ENCODE measurements at regions not wholly inside any gene's neighbourhood (a gene's known extent, or its start where the extent isn't known, plus 50 kb on each side); places are given as distances from the start of the nearest gene placed in this dataset.

- TF ChIP-seq, protein P1, sequence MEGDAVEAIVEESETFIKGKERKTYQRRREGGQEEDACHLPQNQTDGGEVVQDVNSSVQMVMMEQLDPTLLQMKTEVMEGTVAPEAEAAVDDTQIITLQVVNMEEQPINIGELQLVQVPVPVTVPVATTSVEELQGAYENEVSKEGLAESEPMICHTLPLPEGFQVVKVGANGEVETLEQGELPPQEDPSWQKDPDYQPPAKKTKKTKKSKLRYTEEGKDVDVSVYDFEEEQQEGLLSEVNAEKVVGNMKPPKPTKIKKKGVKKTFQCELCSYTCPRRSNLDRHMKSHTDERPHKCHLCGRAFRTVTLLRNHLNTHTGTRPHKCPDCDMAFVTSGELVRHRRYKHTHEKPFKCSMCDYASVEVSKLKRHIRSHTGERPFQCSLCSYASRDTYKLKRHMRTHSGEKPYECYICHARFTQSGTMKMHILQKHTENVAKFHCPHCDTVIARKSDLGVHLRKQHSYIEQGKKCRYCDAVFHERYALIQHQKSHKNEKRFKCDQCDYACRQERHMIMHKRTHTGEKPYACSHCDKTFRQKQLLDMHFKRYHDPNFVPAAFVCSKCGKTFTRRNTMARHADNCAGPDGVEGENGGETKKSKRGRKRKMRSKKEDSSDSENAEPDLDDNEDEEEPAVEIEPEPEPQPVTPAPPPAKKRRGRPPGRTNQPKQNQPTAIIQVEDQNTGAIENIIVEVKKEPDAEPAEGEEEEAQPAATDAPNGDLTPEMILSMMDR (IDR thresholded peaks at IDR 0.05; ENCODE audit: low read depth, low read length) = no peak
- in situ Hi-C loops (cut with HindIII; ENCODE audit: low sequenced_read_pairs) = no loop called here
- no peak for DNase-seq (ENCODE audit: low read depth, low spot score)
- H3K4me3 ChIP-seq (ENCODE audit: low read depth, low read length) = no peak overlapping the region
These were observed 411.2 kb upstream of the CHAC2 start for GRCh38 chr2:53356291-53356905.

DNA sequence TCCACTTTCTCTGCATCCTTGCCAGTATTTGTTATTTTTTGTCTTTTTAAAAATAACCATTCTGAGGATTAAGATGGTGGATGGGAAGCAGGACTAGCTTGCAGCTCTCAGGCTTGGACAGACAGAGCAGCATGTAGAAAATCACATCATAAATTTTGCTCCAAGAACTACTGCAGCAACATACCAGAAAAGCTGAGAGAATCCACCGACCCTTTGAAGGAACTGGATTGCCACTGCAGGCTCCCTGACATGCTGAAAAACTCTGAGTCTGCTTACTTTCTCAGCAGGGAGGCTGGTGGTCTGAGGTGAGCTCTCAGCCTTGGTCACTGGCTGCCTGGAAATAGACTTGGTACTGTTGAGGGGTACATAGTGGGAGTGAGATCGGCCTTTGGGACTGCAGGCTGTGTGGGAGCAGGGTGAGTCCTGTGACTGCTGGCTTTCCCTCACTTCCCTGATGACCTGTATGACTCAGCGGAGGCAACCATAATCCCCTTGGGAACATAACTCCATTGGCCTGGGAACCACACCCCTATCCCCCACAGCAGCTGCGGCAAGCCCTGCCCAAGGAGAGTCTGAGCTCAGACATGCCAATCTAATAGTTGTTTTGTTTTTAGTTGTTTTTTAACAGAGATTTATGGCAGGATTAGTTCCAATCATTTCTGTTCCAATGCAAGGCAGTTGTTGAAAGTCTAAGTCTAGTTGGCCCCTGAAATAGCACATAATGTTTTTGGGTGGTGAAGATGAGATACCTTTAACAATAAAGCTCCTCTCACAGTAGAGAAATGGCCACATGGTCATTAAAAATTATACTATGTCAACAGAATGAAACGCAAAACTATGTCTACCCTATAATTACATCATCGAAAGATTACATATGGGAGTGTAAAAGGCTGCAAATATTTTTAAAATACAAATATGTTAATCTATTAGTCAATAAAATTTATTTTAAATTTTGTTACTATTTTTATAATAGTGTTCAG lies 414.2 kb upstream of the CHAC2 start:
- peak; percentile 27 for DNase-seq (ENCODE audit: low read depth, low spot score)
- TF ChIP-seq, protein P1 (IDR thresholded peaks at IDR 0.05; ENCODE audit: low read depth, low read length) = no peak
- H3K4me3 ChIP-seq (ENCODE audit: low read depth, low read length) = no peak overlapping the region
- in situ Hi-C loops (cut with HindIII; ENCODE audit: low sequenced_read_pairs) = no loop called here

- in situ Hi-C loops (cut with HindIII; ENCODE audit: low sequenced_read_pairs) = no loop called here
- DNase-seq (ENCODE audit: low read depth, low spot score) = no peak
- H3K4me3 ChIP-seq (ENCODE audit: low read depth, low read length) = no peak overlapping the region
- TF ChIP-seq, protein P1 (IDR thresholded peaks at IDR 0.05; ENCODE audit: low read depth, low read length) = no peak
These were observed 420.3 kb upstream of the CHAC2 start for GRCh38 chr2:53347269-53347668.

- H3K4me3 ChIP-seq (ENCODE audit: low read depth, low read length) = no peak overlapping the region
- in situ Hi-C loops (cut with HindIII; ENCODE audit: low sequenced_read_pairs) = no loop called here
- TF ChIP-seq, protein P1 (IDR thresholded peaks at IDR 0.05; ENCODE audit: low read depth, low read length) = no peak
- no peak for DNase-seq (ENCODE audit: low read depth, low spot score)
These were observed 425.4 kb upstream of the CHAC2 start for GRCh38 chr2:53342248-53342647.

- in situ Hi-C loops (cut with HindIII; ENCODE audit: low sequenced_read_pairs) = no loop called here
- no peak overlapping the region for H3K4me3 ChIP-seq (ENCODE audit: low read depth, low read length)
- TF ChIP-seq, protein P1 (IDR thresholded peaks at IDR 0.05; ENCODE audit: low read depth, low read length) = no peak
- DNase-seq (ENCODE audit: low read depth, low spot score) = no peak
These were observed 433.0 kb upstream of the CHAC2 start for GRCh38 chr2:53334610-53335009.

DNA sequence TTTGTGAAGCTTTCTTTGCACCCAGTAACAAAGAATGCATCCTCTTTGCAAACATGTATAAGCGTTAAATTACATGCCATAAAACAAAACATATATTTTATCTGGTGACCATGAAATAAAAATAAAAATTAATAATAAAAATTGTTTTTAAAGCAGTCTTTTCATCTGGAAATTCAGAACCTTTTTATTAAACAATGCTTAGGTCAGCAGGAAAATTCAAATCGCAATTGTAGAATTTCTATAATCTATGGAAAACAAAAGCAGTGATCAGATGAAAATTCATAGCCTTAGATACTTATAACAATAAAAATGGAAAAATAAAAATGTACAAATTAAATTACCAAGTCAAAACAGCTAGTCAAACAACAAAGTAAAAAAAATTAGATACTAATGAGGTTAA lies 435.9 kb upstream of the CHAC2 start:
- TF ChIP-seq, protein P1 (IDR thresholded peaks at IDR 0.05; ENCODE audit: low read depth, low read length) = no peak
- H3K4me3 ChIP-seq (ENCODE audit: low read depth, low read length) = no peak overlapping the region
- in situ Hi-C loops (cut with HindIII; ENCODE audit: low sequenced_read_pairs) = no loop called here
- DNase-seq (ENCODE audit: low read depth, low spot score) = no peak
